ENCODE measurements at regions not wholly inside any gene's neighbourhood (a gene's known extent, or its start where the extent isn't known, plus 50 kb on each side); places are given as distances from the start of the nearest gene placed in this dataset.

DNA sequence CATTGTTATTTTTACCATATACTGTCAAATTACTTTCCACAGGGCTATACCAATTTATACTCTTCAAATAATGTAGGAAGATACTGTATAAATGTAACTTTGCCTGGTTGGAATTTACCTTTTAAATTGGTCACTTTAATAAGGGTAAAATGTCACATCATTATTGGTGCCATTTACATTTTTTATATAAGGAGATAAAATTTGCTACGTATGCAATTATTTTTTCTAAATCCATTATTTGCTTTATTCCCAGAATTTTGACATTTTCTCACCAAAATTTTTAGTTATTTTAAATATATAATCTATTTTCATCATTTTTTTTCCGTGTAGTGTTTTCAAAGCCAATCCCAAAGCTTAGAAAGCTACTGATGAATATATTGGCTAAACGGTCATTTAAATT, 664.7 kb downstream of the KCNJ2 start:
- no peaks in the 10 kb centered on the region for H3K27me3 ChIP-seq (replicated peaks in 1 of 4; ENCODE audit: control extremely low read depth in 1 of 4, control insufficient read depth in 3 of 4, insufficient read depth in 4 of 4, low read length in 3 of 4)
- no peak overlapping the region for H3K4me2 ChIP-seq (replicated peaks; ENCODE audit: low read depth, low read length, poor library complexity, severe bottlenecking)
- ChIA-PET CTCF (no interaction called here), POLR2A (no interaction called here)
- H3K9me3 ChIP-seq (ENCODE audit: control extremely low read depth in 1 of 3, control insufficient read depth in 2 of 3, insufficient read depth in 1 of 3, low read length in 2 of 3) = peaks cover 0 to 1% (median 0%) of the 10 kb centered on the region in 3 donors
- no peak overlapping the region for H3K9ac ChIP-seq (ENCODE audit: low read length)
- H2AFZ ChIP-seq (ENCODE audit: insufficient read depth, low read depth, low read length, poor library complexity, severe bottlenecking) = no peak overlapping the region
- TF ChIP-seq, protein P1, sequence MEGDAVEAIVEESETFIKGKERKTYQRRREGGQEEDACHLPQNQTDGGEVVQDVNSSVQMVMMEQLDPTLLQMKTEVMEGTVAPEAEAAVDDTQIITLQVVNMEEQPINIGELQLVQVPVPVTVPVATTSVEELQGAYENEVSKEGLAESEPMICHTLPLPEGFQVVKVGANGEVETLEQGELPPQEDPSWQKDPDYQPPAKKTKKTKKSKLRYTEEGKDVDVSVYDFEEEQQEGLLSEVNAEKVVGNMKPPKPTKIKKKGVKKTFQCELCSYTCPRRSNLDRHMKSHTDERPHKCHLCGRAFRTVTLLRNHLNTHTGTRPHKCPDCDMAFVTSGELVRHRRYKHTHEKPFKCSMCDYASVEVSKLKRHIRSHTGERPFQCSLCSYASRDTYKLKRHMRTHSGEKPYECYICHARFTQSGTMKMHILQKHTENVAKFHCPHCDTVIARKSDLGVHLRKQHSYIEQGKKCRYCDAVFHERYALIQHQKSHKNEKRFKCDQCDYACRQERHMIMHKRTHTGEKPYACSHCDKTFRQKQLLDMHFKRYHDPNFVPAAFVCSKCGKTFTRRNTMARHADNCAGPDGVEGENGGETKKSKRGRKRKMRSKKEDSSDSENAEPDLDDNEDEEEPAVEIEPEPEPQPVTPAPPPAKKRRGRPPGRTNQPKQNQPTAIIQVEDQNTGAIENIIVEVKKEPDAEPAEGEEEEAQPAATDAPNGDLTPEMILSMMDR (IDR thresholded peaks at IDR 0.05) = no peak
- TF ChIP-seq EZH2 (IDR thresholded peaks at IDR 0.05; ENCODE audit: borderline replicate concordance, insufficient read depth, low read depth, low read length, poor library complexity, severe bottlenecking) = no peak
- H3K4me3 Mint-ChIP-seq = no peak overlapping the region
- no peaks in the 10 kb centered on the region for H3K9me3 Mint-ChIP-seq (ENCODE audit: insufficient read depth)
- no peaks in the 10 kb centered on the region for H3K27me3 Mint-ChIP-seq
- no peak for ATAC-seq (ENCODE audit: low read depth)
- no peaks in the 10 kb centered on the region for H3K4me1 ChIP-seq (ENCODE audit: control insufficient read depth in 2 of 2, insufficient read depth in 2 of 2, low read length in 2 of 2)
- no peak overlapping the region for H3K27ac ChIP-seq (ENCODE audit: low read length in 2 of 2)
- H3K4me1 Mint-ChIP-seq = no peaks in the 10 kb centered on the region
- no peak overlapping the region for H3K4me3 ChIP-seq (ENCODE audit: control extremely low read depth in 1 of 5, extremely low read depth in 1 of 5, insufficient read depth in 1 of 5, low read depth in 2 of 5, low read length in 4 of 5)
- WGBS (ENCODE audit: insufficient coverage) = no CpG with 5 or more reads among the region's 3 CpGs
- H3K79me2 ChIP-seq (ENCODE audit: control insufficient read depth, insufficient read depth, low read length) = no peaks in the 10 kb centered on the region
- DNase-seq = no peak
- intact Hi-C loops (cut with micrococcal nuclease) = no loop called here
- no peak overlapping the region for H3K27ac Mint-ChIP-seq
- no peaks in the 10 kb centered on the region for H4K20me1 ChIP-seq (ENCODE audit: control insufficient read depth, insufficient read depth, low read length, poor library complexity, severe bottlenecking)
- no peaks in the 10 kb centered on the region for H3K36me3 ChIP-seq (replicated peaks in 1 of 2; ENCODE audit: control extremely low read depth in 1 of 2, control insufficient read depth in 1 of 2, extremely low read depth in 1 of 2, insufficient read depth in 2 of 2, low read length in 1 of 2)

DNA sequence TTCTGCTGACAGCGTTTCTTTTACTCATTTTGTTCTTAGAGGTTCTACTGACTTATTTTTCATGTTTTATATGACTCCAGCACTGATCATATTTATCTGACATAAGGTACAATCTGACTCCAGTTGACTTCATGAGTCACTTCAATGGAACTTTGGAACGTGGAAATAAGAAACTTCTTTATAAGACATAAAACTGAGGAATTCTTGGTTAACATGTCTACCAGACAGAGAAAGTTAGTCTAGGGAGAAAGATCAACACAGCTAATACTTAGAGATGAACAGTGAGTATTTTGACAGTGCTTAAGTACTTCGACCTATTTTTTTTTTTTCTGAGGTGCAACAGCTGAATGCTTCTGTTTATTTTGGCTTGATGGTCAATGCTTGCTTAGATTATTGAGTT, 679.5 kb downstream of the KCNJ2 start:
- no peaks in the 10 kb centered on the region for H3K27me3 ChIP-seq (replicated peaks in 1 of 4; ENCODE audit: control extremely low read depth in 1 of 4, control insufficient read depth in 3 of 4, insufficient read depth in 4 of 4, low read length in 3 of 4)
- no peak overlapping the region for H3K27ac ChIP-seq (ENCODE audit: low read length in 2 of 2)
- WGBS (ENCODE audit: insufficient coverage) = no CpG with 5 or more reads among the region's 3 CpGs
- no peak overlapping the region for H3K4me2 ChIP-seq (replicated peaks; ENCODE audit: low read depth, low read length, poor library complexity, severe bottlenecking)
- H3K9me3 Mint-ChIP-seq (ENCODE audit: insufficient read depth) = peaks cover 2% of the 10 kb centered on the region
- no peaks in the 10 kb centered on the region for H3K4me1 Mint-ChIP-seq
- no peak overlapping the region for H3K4me3 ChIP-seq (ENCODE audit: control extremely low read depth in 1 of 5, extremely low read depth in 1 of 5, insufficient read depth in 1 of 5, low read depth in 2 of 5, low read length in 4 of 5)
- no peaks in the 10 kb centered on the region for H3K9me3 ChIP-seq (ENCODE audit: control extremely low read depth in 1 of 3, control insufficient read depth in 2 of 3, insufficient read depth in 1 of 3, low read length in 2 of 3)
- H3K27ac Mint-ChIP-seq = no peak overlapping the region
- ATAC-seq (ENCODE audit: low read depth) = no peak
- H3K4me1 ChIP-seq (ENCODE audit: control insufficient read depth in 2 of 2, insufficient read depth in 2 of 2, low read length in 2 of 2) = no peaks in the 10 kb centered on the region
- H3K36me3 ChIP-seq (replicated peaks in 1 of 2; ENCODE audit: control extremely low read depth in 1 of 2, control insufficient read depth in 1 of 2, extremely low read depth in 1 of 2, insufficient read depth in 2 of 2, low read length in 1 of 2) = no peaks in the 10 kb centered on the region
- DNase-seq = no peak
- ChIA-PET POLR2A (no interaction called here), CTCF (no interaction called here)
- intact Hi-C loops (cut with micrococcal nuclease) = no loop called here
- no peak overlapping the region for H2AFZ ChIP-seq (ENCODE audit: insufficient read depth, low read depth, low read length, poor library complexity, severe bottlenecking)
- no peaks in the 10 kb centered on the region for H4K20me1 ChIP-seq (ENCODE audit: control insufficient read depth, insufficient read depth, low read length, poor library complexity, severe bottlenecking)
- no peaks in the 10 kb centered on the region for H3K27me3 Mint-ChIP-seq
- H3K9ac ChIP-seq (ENCODE audit: low read length) = no peak overlapping the region
- no peaks in the 10 kb centered on the region for H3K79me2 ChIP-seq (ENCODE audit: control insufficient read depth, insufficient read depth, low read length)
- H3K4me3 Mint-ChIP-seq = no peak overlapping the region
- TF ChIP-seq, protein P1 (IDR thresholded peaks at IDR 0.05) = no peak
- no peak for TF ChIP-seq EZH2 (IDR thresholded peaks at IDR 0.05; ENCODE audit: borderline replicate concordance, insufficient read depth, low read depth, low read length, poor library complexity, severe bottlenecking)

Measured in B cell (primary cell).